ENCODE measurements at regions not wholly inside any gene's neighbourhood (a gene's known extent, or its start where the extent isn't known, plus 50 kb on each side); places are given as distances from the start of the nearest gene placed in this dataset.

GRCh38 chr9:129324808-129325502 is 146.9 kb upstream of the IER5L start:
- no peak for TF ChIP-seq EZH2 (IDR thresholded peaks at IDR 0.05; ENCODE audit: borderline replicate concordance, low read length)
- TF ChIP-seq, protein P1, sequence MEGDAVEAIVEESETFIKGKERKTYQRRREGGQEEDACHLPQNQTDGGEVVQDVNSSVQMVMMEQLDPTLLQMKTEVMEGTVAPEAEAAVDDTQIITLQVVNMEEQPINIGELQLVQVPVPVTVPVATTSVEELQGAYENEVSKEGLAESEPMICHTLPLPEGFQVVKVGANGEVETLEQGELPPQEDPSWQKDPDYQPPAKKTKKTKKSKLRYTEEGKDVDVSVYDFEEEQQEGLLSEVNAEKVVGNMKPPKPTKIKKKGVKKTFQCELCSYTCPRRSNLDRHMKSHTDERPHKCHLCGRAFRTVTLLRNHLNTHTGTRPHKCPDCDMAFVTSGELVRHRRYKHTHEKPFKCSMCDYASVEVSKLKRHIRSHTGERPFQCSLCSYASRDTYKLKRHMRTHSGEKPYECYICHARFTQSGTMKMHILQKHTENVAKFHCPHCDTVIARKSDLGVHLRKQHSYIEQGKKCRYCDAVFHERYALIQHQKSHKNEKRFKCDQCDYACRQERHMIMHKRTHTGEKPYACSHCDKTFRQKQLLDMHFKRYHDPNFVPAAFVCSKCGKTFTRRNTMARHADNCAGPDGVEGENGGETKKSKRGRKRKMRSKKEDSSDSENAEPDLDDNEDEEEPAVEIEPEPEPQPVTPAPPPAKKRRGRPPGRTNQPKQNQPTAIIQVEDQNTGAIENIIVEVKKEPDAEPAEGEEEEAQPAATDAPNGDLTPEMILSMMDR (conservative IDR thresholded peaks at IDR 0.05 in 1 of 2, IDR thresholded peaks at IDR 0.05 in 1 of 2; ENCODE audit: extremely low read depth in 1 of 2, insufficient read depth in 1 of 2, low read depth in 1 of 2, low read length in 2 of 2) = no peak

All from mammary epithelial cell (primary cell).